GM12878 (cell line): ENCODE measurements at regions not wholly inside any gene's neighbourhood (a gene's known extent, or its start where the extent isn't known, plus 50 kb on each side); places are given as distances from the start of the nearest gene placed in this dataset.

Source experiments
- ASH2L ChIP-seq: fragments of 300-600, 200-600 bp; sonication (generic); IDR thresholded peaks from 2 replicates; pipeline ENCODE4 v1.6.1; 2017; ENCODE audit warnings: low read depth, mild to moderate bottlenecking, borderline replicate concordance
- CEBPB ChIP-seq, 2 experiments: fragments of 150-350 bp in 1 of 2; IDR thresholded peaks; 2 replicates each; pipeline ENCODE4 v1.6.1; 2012 to 2014; ENCODE audit warnings: low read depth in 2 of 2, low read length in 2 of 2, borderline replicate concordance in 1 of 2, inconsistent platforms in 1 of 2
- CHD1 ChIP-seq: IDR thresholded peaks from 2 replicates; pipeline ENCODE4 v1.6.1; 2012; ENCODE audit warnings: low read depth, low read length, improper control_type of control experiment
- CREM ChIP-seq: IDR thresholded peaks from 2 replicates; pipeline ENCODE4 v1.6.1; 2014; ENCODE audit warnings: antibody characterized with exemption, low read depth
- EP300 ChIP-seq, 2 experiments: fragments of 150-350 bp in 1 of 2; IDR thresholded peaks; 2 replicates each; pipeline ENCODE4 v1.6.1; 2011 to 2012; ENCODE audit warnings: low read depth in 2 of 2, low read length in 2 of 2, borderline replicate concordance in 1 of 2, improper control_type of control experiment in 1 of 2, inconsistent platforms in 1 of 2; ENCODE audit not compliant: control insufficient read depth in 1 of 2
- GABPA ChIP-seq: IDR thresholded peaks from 2 replicates; pipeline ENCODE4 v1.6.1; 2014; ENCODE audit warnings: antibody characterized with exemption, low read depth, mild to moderate bottlenecking, inconsistent platforms
- HDAC2 ChIP-seq: fragments of 200-600 bp; sonication (generic); IDR thresholded peaks from 2 replicates; pipeline ENCODE4 v1.6.1; 2017
- JUND ChIP-seq: IDR thresholded peaks from 2 replicates; pipeline ENCODE4 v1.6.1; 2012; ENCODE audit warnings: low read depth, mild to moderate bottlenecking, low read length, improper control_type of control experiment, moderate library complexity
- MYC ChIP-seq: IDR thresholded peaks from 2 replicates; pipeline ENCODE4 v1.6.1; 2011; ENCODE audit warnings: mild to moderate bottlenecking, low read length, moderate library complexity, inconsistent platforms; ENCODE audit not compliant: insufficient read depth, insufficient replicate concordance, insufficient read length, severe bottlenecking
- RCOR1 ChIP-seq: conservative IDR thresholded peaks from 2 replicates; pipeline ENCODE4 v1.6.1; 2012; ENCODE audit warnings: low read depth, low read length, improper control_type of control experiment
- SP1 ChIP-seq: IDR thresholded peaks from one replicate; pipeline ENCODE4 v1.6.1; 2011; ENCODE audit warnings: low read depth, low read length
- TF ChIP-seq, protein P1 (sequence below), 3 experiments: IDR thresholded peaks in 2 of 3; conservative IDR thresholded peaks in 1 of 3; 2 replicates each; pipeline ENCODE4 v1.5.1; 2011; ENCODE audit warnings: low read depth in 3 of 3, low read length in 3 of 3, mild to moderate bottlenecking in 3 of 3, control low read depth in 2 of 3, moderate library complexity in 2 of 3, inconsistent platforms in 1 of 3, mixed read lengths in 1 of 3; ENCODE audit not compliant: control insufficient read depth in 2 of 3, insufficient read depth in 1 of 3; ENCODE audit errors: extremely low read depth in 1 of 3

DNA sequence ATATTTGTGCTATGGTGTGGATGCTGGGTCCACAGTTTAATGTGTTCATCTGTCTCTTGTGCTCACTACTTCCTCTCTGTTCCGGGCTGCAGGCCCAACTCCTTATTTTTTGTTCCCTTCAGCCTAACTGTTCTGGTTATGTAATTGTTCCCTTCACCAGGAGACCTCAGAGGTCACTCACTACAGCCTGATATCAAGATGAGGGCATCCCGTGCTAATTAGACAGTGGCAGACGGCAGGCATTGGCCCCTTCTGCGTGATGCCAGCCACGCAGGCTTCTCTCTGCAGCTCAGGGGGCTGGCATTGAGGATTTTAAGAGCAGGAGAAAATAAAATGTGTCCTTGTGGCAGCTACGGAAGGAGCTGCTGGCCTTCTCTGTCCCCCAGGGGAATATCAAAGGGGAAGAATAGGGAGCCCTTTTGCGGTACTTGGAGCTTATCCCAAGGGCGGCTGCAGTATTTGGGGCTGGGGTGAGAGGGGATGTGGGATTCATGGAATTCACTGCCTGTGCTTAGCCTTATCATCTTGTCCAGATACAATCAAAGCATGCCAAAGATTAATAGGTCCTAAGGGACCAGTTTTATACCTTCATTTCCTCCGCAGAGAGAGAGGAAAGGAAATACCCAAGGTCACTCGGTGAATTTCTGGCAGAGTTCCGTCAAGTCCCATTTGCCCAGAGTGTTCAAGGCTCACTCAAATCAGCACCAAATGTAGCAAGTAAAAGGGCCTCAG lies 53.3 kb upstream of the TRIB2 start:
- TF ChIP-seq CREM (no peak), GABPA (no peak), HDAC2 (no peak), JUND (no peak), EP300 (IDR thresholded peaks at IDR 0.05; ENCODE audit: borderline replicate concordance in 1 of 2, control insufficient read depth in 1 of 2, low read depth in 2 of 2, low read length in 2 of 2) (no peak), ASH2L (no peak), CHD1 (no peak), CEBPB (IDR thresholded peaks at IDR 0.05; ENCODE audit: borderline replicate concordance in 1 of 2, low read depth in 2 of 2, low read length in 2 of 2) (no peak), SP1 (no peak), RCOR1 (no peak), MYC (no peak)
- TF ChIP-seq, protein P1, sequence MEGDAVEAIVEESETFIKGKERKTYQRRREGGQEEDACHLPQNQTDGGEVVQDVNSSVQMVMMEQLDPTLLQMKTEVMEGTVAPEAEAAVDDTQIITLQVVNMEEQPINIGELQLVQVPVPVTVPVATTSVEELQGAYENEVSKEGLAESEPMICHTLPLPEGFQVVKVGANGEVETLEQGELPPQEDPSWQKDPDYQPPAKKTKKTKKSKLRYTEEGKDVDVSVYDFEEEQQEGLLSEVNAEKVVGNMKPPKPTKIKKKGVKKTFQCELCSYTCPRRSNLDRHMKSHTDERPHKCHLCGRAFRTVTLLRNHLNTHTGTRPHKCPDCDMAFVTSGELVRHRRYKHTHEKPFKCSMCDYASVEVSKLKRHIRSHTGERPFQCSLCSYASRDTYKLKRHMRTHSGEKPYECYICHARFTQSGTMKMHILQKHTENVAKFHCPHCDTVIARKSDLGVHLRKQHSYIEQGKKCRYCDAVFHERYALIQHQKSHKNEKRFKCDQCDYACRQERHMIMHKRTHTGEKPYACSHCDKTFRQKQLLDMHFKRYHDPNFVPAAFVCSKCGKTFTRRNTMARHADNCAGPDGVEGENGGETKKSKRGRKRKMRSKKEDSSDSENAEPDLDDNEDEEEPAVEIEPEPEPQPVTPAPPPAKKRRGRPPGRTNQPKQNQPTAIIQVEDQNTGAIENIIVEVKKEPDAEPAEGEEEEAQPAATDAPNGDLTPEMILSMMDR (IDR thresholded peaks at IDR 0.05 in 2 of 3, conservative IDR thresholded peaks at IDR 0.05 in 1 of 3; ENCODE audit: control insufficient read depth in 2 of 3, extremely low read depth in 1 of 3, insufficient read depth in 1 of 3, low read depth in 3 of 3, low read length in 3 of 3): no peak
